ENCODE measurements at regions not wholly inside any gene's neighbourhood (a gene's known extent, or its start where the extent isn't known, plus 50 kb on each side); places are given as distances from the start of the nearest gene placed in this dataset.
A peak's percentile ranks its signal among the peaks of the same experiment; 100 is the strongest.

GRCh38 chr12:123062681-123063486 is 82.4 kb downstream of the ARL6IP4 start (continued):
- TF ChIP-seq ZMYM2 (CRISPR knock-in tag; IDR thresholded peaks at IDR 0.05) (no peak), STAG1 (CRISPR knock-in tag; IDR thresholded peaks at IDR 0.05) (peak; percentile 27), ETS1 (CRISPR knock-in tag; IDR thresholded peaks at IDR 0.05) (no peak), ZNF205 (CRISPR knock-in tag; IDR thresholded peaks at IDR 0.05) (no peak), ETV5 (CRISPR knock-in tag; IDR thresholded peaks at IDR 0.05; ENCODE audit: borderline replicate concordance) (peak; percentile 38; the same call in 1 of the 2 replicates), KMT2B (CRISPR knock-in tag; IDR thresholded peaks at IDR 0.05) (no peak), ZHX1 (CRISPR knock-in tag; IDR thresholded peaks at IDR 0.05; ENCODE audit: low read depth) (0 out of 2 replicates have a peak, but pooled peaks have one; percentile 43), SCMH1 (CRISPR knock-in tag; IDR thresholded peaks at IDR 0.05; ENCODE audit: borderline replicate concordance) (no peak), ZNF619 (CRISPR knock-in tag; IDR thresholded peaks at IDR 0.05) (no peak), TARDBP (CRISPR knock-in tag; IDR thresholded peaks at IDR 0.05) (no peak; the same call in 1 of the 2 replicates), ZNF30 (CRISPR knock-in tag; IDR thresholded peaks at IDR 0.05) (no peak), CREB3 (CRISPR knock-in tag; IDR thresholded peaks at IDR 0.05) (no peak), ZNF230 (CRISPR knock-in tag; IDR thresholded peaks at IDR 0.05) (no peak), ZSCAN25 (CRISPR knock-in tag; IDR thresholded peaks at IDR 0.05) (no peak), ZNF256 (CRISPR knock-in tag; conservative IDR thresholded peaks at IDR 0.05) (no peak), ZNF34 (CRISPR knock-in tag; IDR thresholded peaks at IDR 0.05; ENCODE audit: borderline replicate concordance) (no peak), ZNF772 (CRISPR knock-in tag; IDR thresholded peaks at IDR 0.05) (no peak), TCF12 (IDR thresholded peaks at IDR 0.05) (no peak), TCF12 (CRISPR knock-in tag; IDR thresholded peaks at IDR 0.05) (no peak), CAMTA2 (CRISPR knock-in tag; IDR thresholded peaks at IDR 0.05; ENCODE audit: borderline replicate concordance) (no peak), DPF2 (CRISPR knock-in tag; IDR thresholded peaks at IDR 0.05; ENCODE audit: borderline replicate concordance, low read depth) (peak; percentile 67; the same call in 1 of the 2 replicates), KDM5A (IDR thresholded peaks at IDR 0.05; ENCODE audit: borderline replicate concordance, low read length) (no peak), ISL2 (CRISPR knock-in tag; IDR thresholded peaks at IDR 0.05) (no peak), ZNF224 (CRISPR knock-in tag; IDR thresholded peaks at IDR 0.05) (0 out of 2 replicates have a peak, but pooled peaks have one; percentile 24), ZNF556 (CRISPR knock-in tag; IDR thresholded peaks at IDR 0.05; ENCODE audit: borderline replicate concordance) (no peak), HNRNPUL1 (IDR thresholded peaks at IDR 0.05; ENCODE audit: low read depth, low read length) (no peak), SNAPC5 (CRISPR knock-in tag; IDR thresholded peaks at IDR 0.05; ENCODE audit: borderline replicate concordance) (no peak), ZNF776 (CRISPR knock-in tag; IDR thresholded peaks at IDR 0.05) (no peak)

All from HepG2 (cell line).